Osteocyte (in vitro differentiated cells): ENCODE measurements at regions not wholly inside any gene's neighbourhood (a gene's known extent, or its start where the extent isn't known, plus 50 kb on each side); places are given as distances from the start of the nearest gene placed in this dataset.

Experiments used
- DNase-seq: peaks from one replicate; pipeline ENCODE4 v3.0.0; 2021; ENCODE audit warnings: mixed read lengths; ENCODE audit not compliant: unreplicated experiment; ENCODE audit errors: extremely low spot score
- H3K27ac Mint-ChIP-seq: one replicate; pipeline ENCODE4 v1.8.0; 2021; ENCODE audit warnings: mild to moderate bottlenecking, mixed read lengths; ENCODE audit not compliant: unreplicated experiment
- H3K27me3 Mint-ChIP-seq: one replicate; pipeline ENCODE4 v1.8.0; 2021; ENCODE audit warnings: mixed read lengths; ENCODE audit not compliant: unreplicated experiment
- H3K36me3 Mint-ChIP-seq: one replicate; pipeline ENCODE4 v1.8.0; 2021; ENCODE audit warnings: mixed read lengths; ENCODE audit not compliant: unreplicated experiment
- H3K4me1 Mint-ChIP-seq: one replicate; pipeline ENCODE4 v1.8.0; 2021; ENCODE audit warnings: mixed read lengths; ENCODE audit not compliant: unreplicated experiment
- H3K4me3 Mint-ChIP-seq: one replicate; pipeline ENCODE4 v1.8.0; 2021; ENCODE audit warnings: mild to moderate bottlenecking, moderate library complexity, mixed read lengths; ENCODE audit not compliant: unreplicated experiment
- H3K9me3 Mint-ChIP-seq: one replicate; pipeline ENCODE4 v1.8.0; 2021; ENCODE audit warnings: mixed read lengths; ENCODE audit not compliant: unreplicated experiment
- CTCF ChIP-seq: fragments of 200-600 bp; sonication (generic); IDR thresholded peaks from 2 replicates; pipeline ENCODE4 v1.5.0; 2021; ENCODE audit warnings: antibody characterized with exemption, mild to moderate bottlenecking, moderate library complexity

GRCh38 chr4:11609751-11610150, 181.1 kb upstream of the HS3ST1 start:
- no peaks in the 10 kb centered on the region for H3K36me3 Mint-ChIP-seq
- DNase-seq = no peak
- no peaks in the 10 kb centered on the region for H3K4me1 Mint-ChIP-seq
- no peaks in the 10 kb centered on the region for H3K27me3 Mint-ChIP-seq
- H3K4me3 Mint-ChIP-seq = no peak overlapping the region
- no peak for TF ChIP-seq CTCF
- H3K27ac Mint-ChIP-seq = no peak overlapping the region
- no peaks in the 10 kb centered on the region for H3K9me3 Mint-ChIP-seq

- no peak overlapping the region for H3K27ac Mint-ChIP-seq
- H3K27me3 Mint-ChIP-seq = no peaks in the 10 kb centered on the region
- DNase-seq = no peak
- TF ChIP-seq CTCF = no peak
- H3K9me3 Mint-ChIP-seq = no peaks in the 10 kb centered on the region
- H3K4me3 Mint-ChIP-seq = no peak overlapping the region
- H3K4me1 Mint-ChIP-seq = no peaks in the 10 kb centered on the region
- H3K36me3 Mint-ChIP-seq = no peaks in the 10 kb centered on the region
Measured at GRCh38 chr4:11608992-11609391, 180.3 kb upstream of the HS3ST1 start.

GRCh38 chr4:11606078-11606477, 177.4 kb upstream of the HS3ST1 start:
- Mint-ChIP-seq H3K27ac (no peak overlapping the region), H3K9me3 (no peaks in the 10 kb centered on the region), H3K36me3 (no peaks in the 10 kb centered on the region), H3K4me1 (no peaks in the 10 kb centered on the region), H3K27me3 (no peaks in the 10 kb centered on the region), H3K4me3 (no peak overlapping the region)
- DNase-seq = no peak
- no peak for TF ChIP-seq CTCF

GRCh38 chr4:11605597-11605996, 176.9 kb upstream of the HS3ST1 start:
- Mint-ChIP-seq H3K4me1 (no peaks in the 10 kb centered on the region), H3K27me3 (no peaks in the 10 kb centered on the region), H3K27ac (no peak overlapping the region), H3K4me3 (no peak overlapping the region), H3K36me3 (no peaks in the 10 kb centered on the region), H3K9me3 (peaks cover 2% of the 10 kb centered on the region)
- no peak for TF ChIP-seq CTCF
- DNase-seq = no peak

- no peak for TF ChIP-seq CTCF
- Mint-ChIP-seq H3K4me3 (no peak overlapping the region), H3K4me1 (no peaks in the 10 kb centered on the region), H3K27me3 (no peaks in the 10 kb centered on the region), H3K27ac (no peak overlapping the region), H3K9me3 (peaks cover 5% of the 10 kb centered on the region), H3K36me3 (no peaks in the 10 kb centered on the region)
- no peak for DNase-seq
Measured at GRCh38 chr4:11604821-11605220, 176.1 kb upstream of the HS3ST1 start.
